Thyroid gland (tissue), 4 donors: ENCODE measurements at regions not wholly inside any gene's neighbourhood (a gene's known extent, or its start where the extent isn't known, plus 50 kb on each side); places are given as distances from the start of the nearest gene placed in this dataset.

Experiments
- DNase-seq, 2 donors: peaks; one replicate each; pipeline ENCODE4 v3.0.0-alpha.2; 2019
- H3K27ac ChIP-seq, 3 donors: fragments of 200-600 bp; sonication (generic); 1 replicate in 2 of 3; 2 replicates in 1 of 3; pipeline ENCODE4 v1.5.1; 2016 to 2019; ENCODE audit warnings: mild to moderate bottlenecking in 1 of 3, moderate library complexity in 1 of 3
- H3K27me3 ChIP-seq: fragments of 200-600 bp; sonication (generic); one replicate; pipeline ENCODE4 v1.5.1; 2019
- H3K36me3 ChIP-seq, 2 donors: fragments of 200-600 bp; sonication (generic); one replicate each; pipeline ENCODE4 v1.5.1; 2016 to 2019
- H3K4me1 ChIP-seq, 2 donors: fragments of 200-600 bp; sonication (generic); one replicate each; pipeline ENCODE4 v1.5.1; 2017 to 2019
- H3K4me3 ChIP-seq, 3 donors: fragments of 200-600 bp; sonication (generic); replicated peaks in 1 of 3; 1 replicate in 2 of 3; 2 replicates in 1 of 3; pipeline ENCODE4 v1.5.1; 2016; ENCODE audit warnings: mild to moderate bottlenecking in 1 of 3
- H3K9me3 ChIP-seq: fragments of 200-600 bp; sonication (generic); one replicate; pipeline ENCODE4 v1.5.1; 2017
- CTCF ChIP-seq, 6 experiments: fragments of 200-600 bp in 3 of 6; fragments of 450-650 bp in 3 of 6; sonication (generic) in 3 of 6; IDR thresholded peaks; one replicate each; pipeline ENCODE4 v1.5.1; 2016 to 2019; ENCODE audit warnings: antibody characterized with exemption in 6 of 6, mild to moderate bottlenecking in 2 of 6, inconsistent platforms in 1 of 6, moderate library complexity in 1 of 6
- POLR2A ChIP-seq, 2 donors: fragments of 450-650 bp; IDR thresholded peaks; one replicate each; pipeline ENCODE4 v1.6.1; 2017; ENCODE audit warnings: antibody characterized with exemption in 2 of 2, mild to moderate bottlenecking in 2 of 2, moderate library complexity in 1 of 2
- WGBS, 2 donors: methylation state at CpG; one replicate each; pipeline ENCODE4 v1.1.5; 2017; 5-methylcytosine and 5-hydroxymethylcytosine counted together
- intact Hi-C: fragments of 100-400 bp; cut with DNase I; formaldehyde crosslinking; loops from one replicate; pipeline ENCODE4 v1.15.1; 2023

DNA sequence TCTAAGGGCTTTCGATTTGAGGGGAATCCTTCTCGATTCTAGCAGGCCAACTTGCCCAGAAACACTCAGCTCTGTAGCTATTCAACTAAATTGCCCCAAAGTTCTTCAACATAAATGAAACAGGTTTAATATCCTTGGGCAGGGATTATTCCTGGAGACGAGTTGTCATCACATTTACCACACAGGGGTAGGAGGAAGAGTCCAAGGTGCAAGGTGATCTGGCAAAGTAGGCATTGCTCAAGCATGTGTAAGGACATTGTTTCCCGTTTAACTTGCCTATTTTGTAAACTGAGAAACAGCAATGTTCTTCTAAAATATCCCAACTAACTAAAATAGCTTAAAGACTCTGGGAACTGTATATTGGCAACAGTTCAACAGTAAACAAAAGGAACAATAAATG, 814.3 kb downstream of the BCL11A start:
- DNase-seq, result no peak
- Histone ChIP-seq H3K27me3 (no peaks in the 10 kb centered on the region), H3K27ac (no peak overlapping the region), H3K4me1 (peaks cover 0 to 8% of the 10 kb centered on the region in 2 donors), H3K36me3 (no peaks in the 10 kb centered on the region), H3K9me3 (no peaks in the 10 kb centered on the region), H3K4me3 (no peak overlapping the region)
- intact Hi-C loops, result no loop called here
- TF ChIP-seq CTCF (IDR thresholded peaks at IDR 0.05) (no peak), POLR2A (IDR thresholded peaks at IDR 0.05) (no peak)
- WGBS, 2 donors, result 87 to 89% methylated on average over 4 of the region's 4 CpGs

- H3K36me3 ChIP-seq, result no peaks in the 10 kb centered on the region
- H3K27me3 ChIP-seq, result no peaks in the 10 kb centered on the region
- TF ChIP-seq CTCF (IDR thresholded peaks at IDR 0.05) (no peak), POLR2A (IDR thresholded peaks at IDR 0.05) (no peak)
- no peaks in the 10 kb centered on the region for H3K9me3 ChIP-seq
- peaks cover 0 to 12% of the 10 kb centered on the region in 2 donors for H3K4me1 ChIP-seq
- intact Hi-C loops, result no loop called here
- no peak overlapping the region for H3K27ac ChIP-seq
- no peak for DNase-seq
- H3K4me3 ChIP-seq, result no peak overlapping the region
Measured at GRCh38 chr2:59737299-59737698, 816.2 kb downstream of the BCL11A start.

- no peaks in the 10 kb centered on the region for H3K27me3 ChIP-seq
- H3K9me3 ChIP-seq, result no peaks in the 10 kb centered on the region
- 56 to 64% methylated on average over 4 of the region's 4 CpGs for WGBS, 2 donors
- no peak overlapping the region for H3K27ac ChIP-seq
- H3K36me3 ChIP-seq, result no peaks in the 10 kb centered on the region
- peaks cover 0 to 12% of the 10 kb centered on the region in 2 donors for H3K4me1 ChIP-seq
- intact Hi-C loops, result no loop called here
- DNase-seq, result no peak
- TF ChIP-seq POLR2A (IDR thresholded peaks at IDR 0.05) (no peak), CTCF (IDR thresholded peaks at IDR 0.05) (no peak)
- H3K4me3 ChIP-seq, result no peak overlapping the region
Measured at GRCh38 chr2:59734743-59735142, 818.7 kb downstream of the BCL11A start.

DNA sequence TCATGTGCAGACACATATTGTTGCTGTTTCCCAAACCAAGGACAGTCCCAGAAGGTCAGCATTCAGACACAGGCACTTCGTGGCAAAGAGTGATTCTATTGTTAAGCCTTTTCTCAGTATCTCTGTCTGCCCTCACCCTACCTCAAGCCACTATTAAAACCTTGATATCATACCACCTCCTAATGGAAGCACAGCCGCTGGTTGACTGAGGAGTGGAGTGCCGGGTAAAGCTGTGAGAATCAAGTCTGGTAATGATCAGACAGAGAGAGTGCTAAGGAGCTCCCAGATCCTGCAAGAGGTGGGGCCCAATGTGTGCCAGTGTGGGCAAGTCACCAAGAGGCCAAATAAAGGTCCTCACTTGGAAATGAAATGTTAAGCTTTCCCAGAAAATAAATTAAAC, 819.5 kb downstream of the BCL11A start:
- H3K9me3 ChIP-seq, result no peaks in the 10 kb centered on the region
- no peaks in the 10 kb centered on the region for H3K36me3 ChIP-seq
- intact Hi-C loops, result no loop called here
- no peak overlapping the region for H3K4me3 ChIP-seq
- no peak overlapping the region for H3K27ac ChIP-seq
- peaks cover 0 to 12% of the 10 kb centered on the region in 2 donors for H3K4me1 ChIP-seq
- 65 to 78% methylated on average over 3 of the region's 3 CpGs for WGBS, 2 donors
- TF ChIP-seq POLR2A (IDR thresholded peaks at IDR 0.05) (no peak), CTCF (IDR thresholded peaks at IDR 0.05) (no peak)
- peak in 1 of 2 donors; percentile 2 for DNase-seq
- no peaks in the 10 kb centered on the region for H3K27me3 ChIP-seq

DNA sequence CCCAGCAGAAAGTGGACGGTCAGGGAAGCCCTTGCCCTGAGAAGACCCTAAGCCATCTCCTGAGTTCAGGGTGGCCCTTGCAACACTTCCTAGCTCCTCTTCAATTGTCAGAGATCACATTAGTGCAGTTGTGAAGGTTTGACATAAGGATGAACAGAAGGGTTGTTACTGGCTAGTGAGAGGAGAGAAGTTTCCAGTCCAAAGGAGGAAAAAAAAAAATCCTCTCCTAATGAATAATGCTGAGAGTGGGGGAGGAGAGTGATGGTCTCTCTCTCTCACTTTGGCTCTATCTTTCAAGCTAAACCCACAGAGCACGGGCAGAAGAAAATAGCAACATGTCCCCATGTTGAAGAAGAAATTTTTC, 819.9 kb downstream of the BCL11A start:
- TF ChIP-seq POLR2A (IDR thresholded peaks at IDR 0.05) (no peak), CTCF (IDR thresholded peaks at IDR 0.05) (no peak)
- Histone ChIP-seq H3K27ac (no peak overlapping the region), H3K36me3 (no peaks in the 10 kb centered on the region), H3K4me1 (peaks cover 0 to 12% of the 10 kb centered on the region in 2 donors), H3K9me3 (no peaks in the 10 kb centered on the region), H3K4me3 (no peak overlapping the region), H3K27me3 (no peaks in the 10 kb centered on the region)
- intact Hi-C loops, result no loop called here
- 77 to 90% methylated on average over 2 of the region's 2 CpGs for WGBS, 2 donors
- DNase-seq, result no peak
